ENCODE measurements at regions not wholly inside any gene's neighbourhood (a gene's known extent, or its start where the extent isn't known, plus 50 kb on each side); places are given as distances from the start of the nearest gene placed in this dataset.

DNA sequence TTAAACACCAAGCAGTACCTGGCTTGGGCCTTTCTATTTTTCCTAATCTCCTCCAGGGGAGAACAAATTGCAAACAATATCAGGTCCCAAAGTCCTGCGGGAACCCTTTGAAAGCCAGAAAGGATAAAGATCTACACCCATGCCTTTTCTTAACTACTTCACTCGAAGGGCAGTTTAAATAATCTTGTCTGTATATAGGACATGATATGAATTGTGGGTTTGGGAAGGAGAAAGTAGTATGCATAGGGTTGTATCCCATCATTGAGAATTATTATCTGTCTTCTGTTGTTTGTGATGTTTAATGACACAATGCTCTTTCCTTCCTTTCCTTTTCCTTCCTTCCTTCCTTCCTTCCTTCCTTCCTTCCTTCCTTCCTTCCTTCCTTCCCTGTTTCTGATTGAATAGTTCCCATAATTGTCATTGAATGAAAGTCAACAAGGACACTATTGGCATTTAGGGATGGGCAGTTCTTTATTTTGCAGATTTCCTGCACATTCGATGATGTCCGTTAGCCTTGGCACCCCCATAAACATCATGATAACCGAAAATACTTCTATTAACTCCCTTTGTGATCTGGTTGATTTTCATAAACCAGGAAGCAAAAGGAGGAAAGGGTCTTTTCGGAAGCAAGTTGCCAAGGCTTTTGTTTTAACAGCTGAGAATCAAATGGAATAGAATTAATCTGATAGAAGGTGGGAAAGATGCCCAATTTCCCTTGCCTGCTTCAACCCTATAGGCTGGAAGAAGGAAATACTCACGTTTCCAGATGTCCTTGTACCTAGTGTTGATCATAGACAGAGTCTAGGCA, 141.3 kb downstream of the ATG4C start:
- TF ChIP-seq POLR2AphosphoS5 (IDR thresholded peaks at IDR 0.05): no peak
- TF ChIP-seq, protein P1, sequence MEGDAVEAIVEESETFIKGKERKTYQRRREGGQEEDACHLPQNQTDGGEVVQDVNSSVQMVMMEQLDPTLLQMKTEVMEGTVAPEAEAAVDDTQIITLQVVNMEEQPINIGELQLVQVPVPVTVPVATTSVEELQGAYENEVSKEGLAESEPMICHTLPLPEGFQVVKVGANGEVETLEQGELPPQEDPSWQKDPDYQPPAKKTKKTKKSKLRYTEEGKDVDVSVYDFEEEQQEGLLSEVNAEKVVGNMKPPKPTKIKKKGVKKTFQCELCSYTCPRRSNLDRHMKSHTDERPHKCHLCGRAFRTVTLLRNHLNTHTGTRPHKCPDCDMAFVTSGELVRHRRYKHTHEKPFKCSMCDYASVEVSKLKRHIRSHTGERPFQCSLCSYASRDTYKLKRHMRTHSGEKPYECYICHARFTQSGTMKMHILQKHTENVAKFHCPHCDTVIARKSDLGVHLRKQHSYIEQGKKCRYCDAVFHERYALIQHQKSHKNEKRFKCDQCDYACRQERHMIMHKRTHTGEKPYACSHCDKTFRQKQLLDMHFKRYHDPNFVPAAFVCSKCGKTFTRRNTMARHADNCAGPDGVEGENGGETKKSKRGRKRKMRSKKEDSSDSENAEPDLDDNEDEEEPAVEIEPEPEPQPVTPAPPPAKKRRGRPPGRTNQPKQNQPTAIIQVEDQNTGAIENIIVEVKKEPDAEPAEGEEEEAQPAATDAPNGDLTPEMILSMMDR (IDR thresholded peaks at IDR 0.05): no peak
- no peak for TF ChIP-seq POLR2A (IDR thresholded peaks at IDR 0.05)
